Left forelimb (tissue), 1 donor: ENCODE measurements at regions not wholly inside any gene's neighbourhood (a gene's known extent, or its start where the extent isn't known, plus 50 kb on each side); places are given as distances from the start of the nearest gene placed in this dataset.
"Not testable (repeated sequence)": the region's sequence is repeated elsewhere in the genome, so short reads cannot be mapped to it uniquely, and the experiment has no call there.

Experiments used
- DNase-seq: peaks from one replicate; pipeline ENCODE4 v3.0.0-alpha.2; 2018; ENCODE audit warnings: low spot score

GRCh38 chr7:153084278-153084677, 324.7 kb downstream of the ACTR3B start:
- no peak for DNase-seq

DNA sequence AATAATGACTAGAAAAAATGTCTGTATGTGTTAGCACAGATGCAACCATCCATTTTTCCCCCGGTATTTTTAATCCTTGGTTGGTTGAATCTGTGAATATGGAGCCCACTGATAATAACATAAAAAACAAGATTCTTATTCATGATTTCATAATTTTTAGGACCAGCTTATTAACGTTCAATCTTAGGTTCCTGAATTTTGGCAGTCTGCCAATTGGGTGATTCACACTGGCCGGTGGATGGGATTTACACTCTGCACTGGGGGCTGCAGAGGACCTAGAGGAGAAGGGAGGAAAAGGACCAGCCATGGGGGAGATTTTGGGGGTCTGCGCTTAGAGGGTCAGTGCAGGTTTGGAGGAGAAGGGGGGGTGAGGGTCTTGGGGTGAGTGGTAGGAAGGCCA, 327.9 kb downstream of the ACTR3B start:
- DNase-seq: no peak

DNA sequence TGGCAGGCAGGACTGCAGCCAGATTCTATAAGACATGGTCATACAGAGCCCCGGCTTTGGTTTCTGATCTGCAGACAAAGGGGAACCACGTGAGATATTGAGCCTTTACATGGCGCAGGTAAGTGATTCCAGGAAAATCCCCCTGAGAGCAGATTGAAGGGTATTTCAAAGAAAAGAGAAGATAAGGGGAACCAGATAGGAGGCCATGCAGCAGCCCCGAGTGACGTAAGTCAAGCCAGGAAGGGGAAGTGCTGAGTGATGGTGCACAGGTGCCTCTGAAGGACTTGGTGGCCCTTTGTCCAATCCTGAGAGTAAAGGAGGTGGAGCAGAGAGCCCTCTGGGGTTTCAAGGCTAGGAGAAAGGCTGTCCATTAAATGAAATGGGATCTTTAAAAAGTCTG, 329.0 kb downstream of the ACTR3B start:
- no peak for DNase-seq

- DNase-seq: no peak
Measured at GRCh38 chr7:153090209-153090608, 330.7 kb downstream of the ACTR3B start.

DNA sequence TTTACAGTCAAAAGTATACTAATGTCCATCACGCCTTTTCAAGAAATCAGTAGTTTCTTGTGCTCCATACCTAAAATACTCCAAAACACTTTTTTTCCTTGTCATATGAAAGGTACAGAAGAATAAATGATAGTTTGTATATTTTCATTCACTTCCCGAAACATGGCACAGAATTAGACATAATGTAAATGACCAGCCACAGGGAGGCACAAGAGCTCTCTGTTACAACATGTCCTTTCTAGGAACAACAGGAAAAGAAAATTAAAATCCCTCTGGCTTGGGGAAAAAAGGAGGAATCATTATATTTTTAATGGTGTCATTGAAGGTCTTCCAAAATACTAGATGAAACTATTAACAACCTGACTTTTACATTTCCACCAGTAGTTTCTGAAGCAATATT, 331.2 kb downstream of the ACTR3B start:
- no peak for DNase-seq

- no peak for DNase-seq
Measured at GRCh38 chr7:153091477-153091876, 331.9 kb downstream of the ACTR3B start.

GRCh38 chr7:153097511-153098201, 338.1 kb downstream of the ACTR3B start:
- DNase-seq: no peak

DNA sequence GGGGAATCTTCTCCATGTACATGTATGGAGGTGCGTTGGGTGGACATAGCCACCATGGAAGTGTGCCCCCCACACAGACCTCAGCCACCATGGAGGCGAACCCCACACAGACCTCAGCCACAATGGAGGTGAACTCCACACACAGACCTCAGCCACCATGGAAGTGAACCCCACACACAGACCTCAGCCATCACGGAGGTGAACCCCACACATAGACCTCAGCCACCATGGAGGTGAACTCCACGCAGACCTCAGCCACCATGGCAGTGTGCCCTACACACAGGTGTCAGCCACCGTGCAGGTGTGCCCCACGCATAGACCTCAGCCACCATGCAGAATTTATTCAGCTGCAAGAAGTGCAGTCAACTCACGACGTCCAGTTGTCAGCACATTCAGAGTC, 339.7 kb downstream of the ACTR3B start:
- DNase-seq: no peak

- DNase-seq: no peak
Measured at GRCh38 chr7:153100691-153101237, 341.2 kb downstream of the ACTR3B start.

DNA sequence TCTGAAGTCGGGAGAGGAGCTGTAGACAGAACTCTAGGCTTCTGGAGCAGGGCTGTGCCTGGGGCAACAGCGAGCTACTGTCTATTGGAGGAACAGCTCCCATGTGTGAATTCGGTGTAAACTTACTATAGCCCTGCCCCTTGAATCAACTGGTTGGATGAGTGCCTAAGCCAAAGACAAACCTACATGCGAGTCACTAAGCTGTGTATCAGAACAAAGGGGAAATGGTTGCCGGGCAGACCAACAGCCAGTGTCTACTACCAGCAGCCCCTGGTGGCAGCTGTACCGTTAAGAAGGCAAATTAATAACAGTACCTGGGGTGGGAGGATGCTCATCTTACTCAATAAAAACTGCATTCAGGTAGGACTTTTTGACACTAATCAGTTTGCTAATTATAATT, 343.6 kb downstream of the ACTR3B start:
- DNase-seq: no peak

DNA sequence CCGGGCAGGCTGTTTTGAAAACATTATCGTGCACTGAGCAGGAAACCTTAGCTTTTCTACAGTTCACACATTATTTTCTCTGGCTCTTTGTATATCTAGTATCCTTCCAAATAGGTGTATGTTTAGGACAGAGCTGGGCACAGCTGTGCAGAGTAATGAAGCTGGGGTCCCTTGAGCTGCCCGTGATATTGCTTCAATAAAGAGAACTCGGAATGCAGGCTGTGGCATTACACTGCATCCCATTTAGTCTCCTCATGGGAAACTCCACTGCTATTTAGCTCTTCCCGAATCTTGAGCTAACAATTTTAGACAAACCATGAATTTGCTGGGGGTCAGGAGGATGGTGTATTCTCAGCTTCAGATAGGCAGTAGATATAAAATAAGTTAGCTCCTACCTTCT, 348.3 kb downstream of the ACTR3B start:
- no peak for DNase-seq

GRCh38 chr7:153109566-153109965, 350.0 kb downstream of the ACTR3B start:
- no peak for DNase-seq

GRCh38 chr7:153110606-153111005, 351.1 kb downstream of the ACTR3B start:
- DNase-seq: no peak

DNA sequence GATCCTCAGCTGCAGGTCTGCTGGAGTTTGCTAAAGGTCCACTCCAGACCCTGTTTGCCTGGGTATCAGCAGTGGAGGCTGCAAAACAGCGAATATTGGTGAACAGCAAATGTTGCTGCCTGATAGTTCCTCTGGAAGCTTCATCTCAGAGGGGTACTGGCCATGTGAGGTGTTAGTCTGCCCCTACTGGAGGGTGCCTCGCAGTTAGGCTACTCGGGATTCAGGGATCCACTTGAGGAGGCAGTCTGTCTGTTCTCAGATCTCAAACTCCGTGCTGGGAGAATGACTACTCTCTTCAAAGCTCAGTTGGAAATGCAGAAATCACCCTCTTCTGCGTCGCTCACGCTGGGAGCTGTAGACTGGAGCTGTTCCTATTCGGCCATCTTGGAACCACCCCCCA, 362.7 kb downstream of the ACTR3B start:
- not testable (repeated sequence) for DNase-seq

DNA sequence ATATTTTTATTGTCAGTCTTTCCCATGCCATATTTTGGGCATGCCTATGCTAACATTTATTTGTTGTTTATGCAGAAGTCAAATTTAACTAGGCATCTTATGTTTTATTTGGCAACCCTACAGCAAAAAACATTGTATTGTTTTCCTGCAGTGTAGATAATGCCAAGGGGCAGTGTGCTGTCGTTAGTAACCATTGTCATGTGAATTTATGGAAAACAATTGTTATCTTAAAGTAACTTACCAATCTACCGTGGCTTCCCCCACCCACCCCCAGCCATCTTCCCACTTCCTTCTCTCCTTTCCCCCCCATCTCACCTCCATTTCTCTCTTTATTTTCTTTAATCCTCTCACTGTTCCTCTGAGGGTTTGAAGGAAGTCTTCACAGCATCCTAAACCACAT, 370.5 kb downstream of the ACTR3B start:
- no peak for DNase-seq

DNA sequence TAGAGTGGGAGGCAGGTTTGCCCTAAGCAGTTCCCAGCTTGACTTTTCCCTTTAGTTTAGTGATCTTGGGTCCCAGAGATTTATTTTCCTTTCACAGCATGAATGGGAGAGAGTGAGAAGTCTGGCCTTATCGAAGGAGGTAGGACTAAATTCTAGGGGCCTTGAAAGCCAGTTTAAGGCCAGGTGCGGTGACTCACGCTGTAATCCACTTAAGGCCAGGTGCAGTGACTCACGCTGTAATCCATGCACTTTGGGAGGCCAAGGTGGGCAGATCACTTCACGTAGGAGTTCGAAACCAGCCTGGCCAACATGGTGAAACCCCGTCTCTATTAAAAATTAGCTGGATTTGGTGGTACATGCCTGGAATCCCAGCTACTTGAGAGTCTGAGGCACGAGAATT, 392.2 kb downstream of the ACTR3B start:
- DNase-seq: no peak

- DNase-seq: no peak
Measured at GRCh38 chr7:153152801-153153422, 393.4 kb downstream of the ACTR3B start.

DNA sequence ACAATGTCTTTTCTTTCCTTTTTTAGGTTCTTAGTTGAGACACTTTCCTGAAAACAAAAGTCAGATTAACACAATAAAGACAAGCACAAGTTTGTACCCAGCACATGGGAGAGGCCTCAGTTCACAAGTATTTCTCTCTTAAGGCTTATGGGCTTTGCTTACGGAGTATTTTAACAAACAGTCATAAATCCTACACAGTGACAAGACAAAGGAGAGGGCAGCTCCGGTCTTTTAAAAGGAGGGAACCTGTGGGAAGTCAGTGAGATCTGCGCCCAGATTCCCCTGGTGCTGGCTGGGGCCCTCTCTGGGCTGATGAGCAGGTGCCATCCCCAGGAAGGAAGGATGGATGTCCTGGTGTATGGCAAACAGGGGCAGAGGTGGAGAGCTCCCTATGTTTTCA, 398.6 kb downstream of the ACTR3B start:
- no peak for DNase-seq

- no peak for DNase-seq
Measured at GRCh38 chr7:153170287-153170686, 410.7 kb downstream of the ACTR3B start.

DNA sequence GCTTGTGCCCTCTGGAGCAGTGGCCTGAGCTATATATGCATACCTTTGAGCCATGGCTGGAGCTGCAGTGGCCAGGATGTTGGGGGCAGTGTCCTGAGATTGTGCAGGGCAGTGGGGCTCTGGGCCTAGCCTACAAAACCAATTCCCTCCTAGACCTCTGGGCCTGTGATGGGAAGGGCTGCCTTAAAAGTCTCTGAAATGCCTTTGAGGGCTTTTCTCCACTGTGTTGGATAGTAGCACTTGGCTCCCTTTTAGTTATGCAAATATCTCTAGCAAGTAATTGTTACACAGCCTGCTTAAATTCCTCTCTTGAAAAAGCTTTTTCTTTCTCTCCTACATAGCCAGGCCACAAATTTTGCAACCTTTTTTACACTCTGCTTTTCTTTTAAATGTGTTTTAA, 426.4 kb downstream of the ACTR3B start:
- no peak for DNase-seq

- no peak for DNase-seq
Measured at GRCh38 chr7:153188161-153188560, 428.6 kb downstream of the ACTR3B start.

GRCh38 chr7:153188630-153189029, 429.1 kb downstream of the ACTR3B start:
- DNase-seq: no peak

- no peak for DNase-seq
Measured at GRCh38 chr7:153190452-153190851, 430.9 kb downstream of the ACTR3B start.

GRCh38 chr7:153190986-153191385, 431.4 kb downstream of the ACTR3B start:
- no peak for DNase-seq
